B cell (primary cell): ENCODE measurements at regions not wholly inside any gene's neighbourhood (a gene's known extent, or its start where the extent isn't known, plus 50 kb on each side); places are given as distances from the start of the nearest gene placed in this dataset.

Source experiments
- ATAC-seq: fragments of 200-7000 bp; cut with Tn5 transposase; one replicate; pipeline ENCODE4 v1.10.0; 2021; ENCODE audit warnings: low read depth, mild to moderate bottlenecking, moderate number of reproducible peaks, moderate library complexity
- CTCF ChIA-PET: fragments of 350-600 bp; sonication (Branson Sonifier 250); formaldehyde crosslinking; loops from one replicate; lab custom pipeline; 2021; ENCODE audit warnings: antibody characterized with exemption, inconsistent platforms; lab: Charles Lee
- POLR2A ChIA-PET: fragments of 350-600 bp; sonication (Branson Sonifier 250); formaldehyde crosslinking; loops from one replicate; lab custom pipeline; 2021; ENCODE audit warnings: antibody characterized with exemption; lab: Charles Lee
- DNase-seq: peaks from one replicate; pipeline ENCODE4 v3.0.0; 2013
- H2AFZ ChIP-seq: 2 replicates; pipeline ENCODE4 v1.6.1; 2012; ENCODE audit warnings: mild to moderate bottlenecking, low read depth, low read length; ENCODE audit not compliant: insufficient read depth, poor library complexity, severe bottlenecking
- H3K27ac ChIP-seq, 2 donors: 1 replicate in 1 of 2; 2 replicates in 1 of 2; pipeline ENCODE4 v1.5.1; 2012 to 2013; ENCODE audit warnings: low read length in 2 of 2, mild to moderate bottlenecking in 2 of 2, moderate library complexity in 1 of 2
- H3K27me3 ChIP-seq, 4 experiments: fragments of 200-600 bp in 1 of 4; sonication (generic) in 1 of 4; replicated peaks in 1 of 4; 1 replicate in 2 of 4; 2 replicates in 2 of 4; pipeline versions ENCODE4 v1.6.1 to v1.7.0; 2013 to 2016; ENCODE audit warnings: low read length in 3 of 4, mild to moderate bottlenecking in 2 of 4, mixed read lengths in 1 of 4, moderate library complexity in 1 of 4; ENCODE audit not compliant: insufficient read depth in 4 of 4, control insufficient read depth in 3 of 4; ENCODE audit errors: control extremely low read depth in 1 of 4
- H3K36me3 ChIP-seq, 2 experiments: replicated peaks in 1 of 2; 1 replicate in 1 of 2; 2 replicates in 1 of 2; pipeline versions ENCODE4 v1.6.1 to v1.7.1; 2013; ENCODE audit warnings: low read length in 1 of 2; ENCODE audit not compliant: insufficient read depth in 2 of 2, control insufficient read depth in 1 of 2; ENCODE audit errors: control extremely low read depth in 1 of 2, extremely low read depth in 1 of 2
- H3K4me1 ChIP-seq, 2 donors: fragments of 200-600 bp in 1 of 2; sonication (generic) in 1 of 2; 1 replicate in 1 of 2; 2 replicates in 1 of 2; pipeline versions ENCODE4 v1.5.1 to v1.6.1; 2013 to 2017; ENCODE audit warnings: low read length in 2 of 2; ENCODE audit not compliant: control insufficient read depth in 2 of 2, insufficient read depth in 2 of 2
- H3K4me2 ChIP-seq: replicated peaks from 2 replicates; pipeline ENCODE3; 2012; ENCODE audit warnings: mild to moderate bottlenecking, low read depth, low read length; ENCODE audit not compliant: poor library complexity, severe bottlenecking
- H3K4me3 ChIP-seq, 5 experiments: fragments of 200-600 bp in 1 of 5; sonication (generic) in 1 of 5; 1 replicate in 3 of 5; 2 replicates in 2 of 5; pipeline versions ENCODE4 v1.5.1 to v1.7.0; 2011 to 2016; ENCODE audit warnings: low read length in 4 of 5, mild to moderate bottlenecking in 4 of 5, low read depth in 2 of 5, control low read depth in 1 of 5, moderate library complexity in 1 of 5; ENCODE audit not compliant: insufficient read depth in 1 of 5; ENCODE audit errors: control extremely low read depth in 1 of 5, extremely low read depth in 1 of 5
- H3K79me2 ChIP-seq: fragments of 200-600 bp; sonication (generic); one replicate; pipeline ENCODE4 v1.6.0; 2016; ENCODE audit warnings: low read length; ENCODE audit not compliant: control insufficient read depth, insufficient read depth
- H3K9ac ChIP-seq: fragments of 200-600 bp; sonication (generic); 2 replicates; pipeline ENCODE4 v1.6.1; 2017; ENCODE audit warnings: mild to moderate bottlenecking, low read length, moderate library complexity
- H3K9me3 ChIP-seq, 3 donors: one replicate each; pipeline versions ENCODE4 v1.6.1 to v1.7.1; 2013; ENCODE audit warnings: low read length in 2 of 3; ENCODE audit not compliant: control insufficient read depth in 2 of 3, insufficient read depth in 1 of 3; ENCODE audit errors: control extremely low read depth in 1 of 3
- H4K20me1 ChIP-seq: 2 replicates; pipeline ENCODE4 v1.6.0; 2012; ENCODE audit warnings: mild to moderate bottlenecking, low read length; ENCODE audit not compliant: insufficient read depth, control insufficient read depth, poor library complexity, severe bottlenecking
- H3K27ac Mint-ChIP-seq: one replicate; pipeline ENCODE4 v1.8.0; 2021; ENCODE audit warnings: mixed read lengths
- H3K27me3 Mint-ChIP-seq: one replicate; pipeline ENCODE4 v1.8.0; 2021; ENCODE audit warnings: mixed read lengths
- H3K4me1 Mint-ChIP-seq: one replicate; pipeline ENCODE4 v1.8.0; 2021; ENCODE audit warnings: mixed read lengths
- H3K4me3 Mint-ChIP-seq: one replicate; pipeline ENCODE4 v1.8.0; 2021; ENCODE audit warnings: mixed read lengths
- H3K9me3 Mint-ChIP-seq: one replicate; pipeline ENCODE4 v1.8.0; 2022; ENCODE audit warnings: mixed read lengths; ENCODE audit not compliant: insufficient read depth
- CTCF ChIP-seq: fragments of 200-600 bp; IDR thresholded peaks from one replicate; pipeline ENCODE4 v1.8.0; 2022; ENCODE audit warnings: antibody characterized with exemption, mild to moderate bottlenecking
- EZH2 ChIP-seq: IDR thresholded peaks from 2 replicates; pipeline ENCODE4 v1.6.1; 2012; ENCODE audit warnings: borderline replicate concordance, low read depth, mild to moderate bottlenecking, moderate library complexity, low read length; ENCODE audit not compliant: insufficient read depth, poor library complexity, severe bottlenecking
- WGBS: methylation state at CpG from one replicate; pipeline ENCODE4 v1.1.5; 2013; ENCODE audit warnings: missing lambda C conversion rate; ENCODE audit not compliant: insufficient coverage; 5-methylcytosine and 5-hydroxymethylcytosine counted together
- intact Hi-C: fragments of 100-400 bp; cut with micrococcal nuclease; formaldehyde crosslinking; loops from one replicate; pipeline ENCODE4 v1.10.0; 2022

- CTCF ChIA-PET, result no interaction called here
- Histone ChIP-seq H3K36me3 (no peaks in the 10 kb centered on the region), H4K20me1 (no peaks in the 10 kb centered on the region), H3K9me3 (no peaks in the 10 kb centered on the region), H3K4me3 (no peak overlapping the region), H3K4me2 (no peak overlapping the region), H3K4me1 (no peaks in the 10 kb centered on the region), H3K27me3 (no peaks in the 10 kb centered on the region), H3K9ac (no peak overlapping the region), H3K79me2 (no peaks in the 10 kb centered on the region), H3K27ac (no peak overlapping the region), H2AFZ (no peak overlapping the region)
- Mint-ChIP-seq H3K4me3 (no peak overlapping the region), H3K4me1 (no peaks in the 10 kb centered on the region), H3K27me3 (peaks cover 6% of the 10 kb centered on the region), H3K27ac (no peak overlapping the region), H3K9me3 (no peaks in the 10 kb centered on the region)
- intact Hi-C loops, result no loop called here
- DNase-seq (no peak), ATAC-seq (no peak)
- 92% methylated on average over 32 of the region's 32 CpGs for WGBS
- POLR2A ChIA-PET, result no interaction called here
- TF ChIP-seq EZH2, result no peak
- no peak for TF ChIP-seq CTCF
Measured at GRCh38 chr22:44363013-44363979, 50.5 kb upstream of the SHISAL1 start.
